HG02623 (cell line): ENCODE measurements at regions not wholly inside any gene's neighbourhood (a gene's known extent, or its start where the extent isn't known, plus 50 kb on each side); places are given as distances from the start of the nearest gene placed in this dataset.

Source experiments
- ATAC-seq: cut with Tn5 transposase; IDR thresholded peaks from one replicate; pipeline ENCODE4 v1.9.1; 2021; ENCODE audit warnings: moderate library complexity; ENCODE audit not compliant: unreplicated experiment

GRCh38 chr5:33310451-33310850 lies 130.3 kb upstream of the TARS1 start:
- no peak for ATAC-seq

- ATAC-seq, result no peak
These were observed 128.9 kb upstream of the TARS1 start for GRCh38 chr5:33311893-33312292.

GRCh38 chr5:33312571-33313549 lies 127.9 kb upstream of the TARS1 start:
- ATAC-seq, result no peak

GRCh38 chr5:33315189-33315588 lies 125.6 kb upstream of the TARS1 start:
- no peak for ATAC-seq

- ATAC-seq, result no peak
These were observed 124.0 kb upstream of the TARS1 start for GRCh38 chr5:33316773-33317172.

- ATAC-seq, result no peak
These were observed 123.5 kb upstream of the TARS1 start for GRCh38 chr5:33317271-33317670.

- no peak for ATAC-seq
These were observed 121.6 kb upstream of the TARS1 start for GRCh38 chr5:33319151-33319550.

GRCh38 chr5:33319841-33320240 lies 120.9 kb upstream of the TARS1 start:
- ATAC-seq, result no peak

- ATAC-seq, result no peak
These were observed 119.7 kb upstream of the TARS1 start for GRCh38 chr5:33321026-33321425.

- ATAC-seq, result no peak
These were observed 118.1 kb upstream of the TARS1 start for GRCh38 chr5:33322632-33323031.

GRCh38 chr5:33324667-33325307 lies 116.0 kb upstream of the TARS1 start:
- ATAC-seq, result no peak

GRCh38 chr5:33328818-33329217 lies 111.9 kb upstream of the TARS1 start:
- ATAC-seq, result no peak

GRCh38 chr5:33329891-33330290 lies 110.9 kb upstream of the TARS1 start:
- no peak for ATAC-seq

GRCh38 chr5:33330426-33330825 lies 110.3 kb upstream of the TARS1 start:
- no peak for ATAC-seq

- no peak for ATAC-seq
These were observed 109.8 kb upstream of the TARS1 start for GRCh38 chr5:33330992-33331391.

GRCh38 chr5:33332804-33333203 lies 108.0 kb upstream of the TARS1 start:
- ATAC-seq, result no peak

- no peak for ATAC-seq
These were observed 105.9 kb upstream of the TARS1 start for GRCh38 chr5:33334829-33335228.

- ATAC-seq, result no peak
These were observed 103.7 kb upstream of the TARS1 start for GRCh38 chr5:33336891-33337636.

GRCh38 chr5:33337637-33337992 lies 103.2 kb upstream of the TARS1 start:
- no peak for ATAC-seq

- no peak for ATAC-seq
These were observed 102.2 kb upstream of the TARS1 start for GRCh38 chr5:33338336-33339110.

GRCh38 chr5:33339413-33339812 lies 101.4 kb upstream of the TARS1 start:
- no peak for ATAC-seq
